Stimulated activated CD8-positive, alpha-beta memory T cell treated with anti-CD3 and anti-CD28 coated beads, Interleukin-4, amount 100 ng/mL, for 4 hours (primary cell): ENCODE measurements at regions not wholly inside any gene's neighbourhood (a gene's known extent, or its start where the extent isn't known, plus 50 kb on each side); places are given as distances from the start of the nearest gene placed in this dataset.
"Not testable (repeated sequence)": the region's sequence is repeated elsewhere in the genome, so short reads cannot be mapped to it uniquely, and the experiment has no call there.

Source experiments
- DNase-seq, 2 donors: peaks; one replicate each; pipeline ENCODE4 v3.0.0-alpha.2; 2020; ENCODE audit warnings: low read depth in 2 of 2, low spot score in 1 of 2

DNA sequence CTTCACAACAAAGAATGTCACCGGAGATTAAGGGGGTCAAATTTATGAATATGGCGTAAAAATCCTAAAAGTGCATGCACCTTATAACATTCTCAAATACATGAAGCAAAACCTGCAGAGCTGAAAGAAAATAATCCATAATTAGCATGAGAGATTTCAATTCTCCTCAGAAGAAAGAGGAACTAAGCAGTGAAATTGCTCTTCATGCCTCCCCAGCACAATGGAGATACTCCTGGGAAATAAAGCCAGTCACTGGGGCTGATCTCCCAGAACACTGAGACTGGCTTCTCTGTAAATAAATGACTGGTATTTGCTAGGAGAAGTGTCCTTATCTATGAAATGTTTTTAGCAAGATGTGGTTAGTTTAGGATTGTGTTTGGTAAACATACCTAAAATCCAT lies 68.1 kb downstream of the GOLGA6L6 start:
- DNase-seq = not testable (repeated sequence)

DNA sequence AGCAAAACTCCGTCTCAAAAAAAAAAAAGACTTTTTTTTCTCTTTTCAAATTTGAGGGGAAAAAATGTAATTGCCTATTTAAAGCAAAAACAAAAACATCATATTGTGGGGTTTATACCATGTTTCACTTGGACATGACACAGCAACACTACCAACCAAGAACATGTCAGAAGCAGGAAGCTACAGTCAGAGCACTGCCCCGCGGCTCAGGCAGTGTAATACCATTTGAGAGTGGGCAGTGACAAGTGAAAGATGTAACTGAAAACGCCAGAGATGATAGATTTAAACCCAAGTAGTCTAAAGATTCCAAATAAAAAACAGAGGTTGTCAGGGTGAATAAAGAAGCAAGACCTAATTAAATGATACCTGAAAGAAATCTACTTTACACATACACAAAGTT lies 68.6 kb downstream of the GOLGA6L6 start:
- not testable (repeated sequence) for DNase-seq

DNA sequence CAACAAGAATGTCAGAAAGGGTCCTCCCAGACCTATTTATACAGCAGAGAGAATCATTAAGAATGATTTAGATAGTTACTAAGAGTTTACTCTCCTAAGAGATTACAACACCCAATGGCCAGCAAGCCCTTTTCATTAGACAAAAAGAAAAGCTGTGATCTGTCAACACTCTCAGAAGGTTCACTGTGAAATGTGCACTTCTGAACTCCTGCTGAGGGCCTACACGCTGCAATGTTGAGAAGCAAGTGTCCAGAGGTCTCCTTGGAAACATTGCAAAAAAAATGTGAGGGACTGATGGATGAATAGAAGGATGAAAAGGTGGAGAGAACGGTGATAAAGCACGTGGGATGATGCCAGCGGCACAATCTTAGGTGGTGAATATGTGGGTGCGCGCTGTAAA lies 70.8 kb downstream of the GOLGA6L6 start:
- DNase-seq = not testable (repeated sequence)

DNA sequence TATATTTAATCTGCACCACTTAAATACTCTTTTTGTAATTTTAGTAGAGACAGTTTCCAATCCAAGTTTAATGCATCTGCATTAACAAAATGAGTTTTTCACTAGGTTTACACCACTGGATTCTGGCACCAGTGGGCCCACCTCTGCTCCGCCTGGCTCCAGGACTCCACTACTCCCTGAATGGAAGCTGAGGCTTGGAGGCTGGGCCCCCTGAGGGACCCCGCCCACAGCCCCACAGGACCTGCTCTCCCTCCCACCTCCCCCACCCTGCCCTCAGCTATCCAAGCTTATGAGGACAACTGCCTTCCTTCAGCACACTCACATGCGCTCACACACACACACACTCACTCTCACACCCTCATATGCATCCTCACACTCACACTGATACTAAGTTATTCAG lies 100.5 kb downstream of the GOLGA6L6 start:
- DNase-seq = not testable (repeated sequence)

DNA sequence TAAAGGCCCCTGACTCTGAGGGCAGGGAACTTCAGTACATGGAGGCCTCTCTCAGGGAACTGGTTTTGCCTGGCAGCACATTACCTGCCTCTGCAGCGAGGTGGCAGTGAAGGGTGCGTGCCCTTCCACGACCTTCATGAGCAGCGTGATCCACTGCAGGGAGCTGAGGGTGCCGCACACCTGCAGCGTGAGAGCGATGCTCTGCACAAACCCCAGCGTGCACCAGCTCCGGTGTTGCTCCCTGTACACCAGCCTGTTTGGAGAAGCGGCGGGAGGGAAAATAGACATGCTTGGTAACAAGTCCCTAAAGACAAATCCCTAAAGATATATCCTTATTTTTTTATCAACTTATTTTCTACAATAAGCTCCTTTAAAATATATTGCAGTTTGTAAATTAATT lies 101.2 kb downstream of the GOLGA6L6 start:
- DNase-seq = not testable (repeated sequence)

DNA sequence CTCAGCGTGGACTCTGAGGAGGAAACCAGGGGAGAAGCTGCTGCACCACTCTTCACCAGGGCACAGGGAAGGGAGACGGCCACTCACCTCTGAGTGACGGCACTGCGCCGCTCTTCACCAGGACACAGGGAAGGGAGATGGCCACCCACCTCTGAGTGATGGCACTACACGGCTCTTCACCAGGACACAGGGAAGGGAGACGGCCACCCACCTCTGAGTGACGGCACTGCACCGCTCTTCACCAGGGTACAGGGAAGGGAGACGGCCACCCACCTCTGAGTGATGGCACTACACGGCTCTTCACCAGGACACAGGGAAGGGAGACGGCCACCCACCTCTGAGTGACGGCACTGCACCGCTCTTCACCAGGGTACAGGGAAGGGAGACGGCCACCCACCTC lies 102.5 kb downstream of the GOLGA6L6 start:
- DNase-seq = not testable (repeated sequence)

DNA sequence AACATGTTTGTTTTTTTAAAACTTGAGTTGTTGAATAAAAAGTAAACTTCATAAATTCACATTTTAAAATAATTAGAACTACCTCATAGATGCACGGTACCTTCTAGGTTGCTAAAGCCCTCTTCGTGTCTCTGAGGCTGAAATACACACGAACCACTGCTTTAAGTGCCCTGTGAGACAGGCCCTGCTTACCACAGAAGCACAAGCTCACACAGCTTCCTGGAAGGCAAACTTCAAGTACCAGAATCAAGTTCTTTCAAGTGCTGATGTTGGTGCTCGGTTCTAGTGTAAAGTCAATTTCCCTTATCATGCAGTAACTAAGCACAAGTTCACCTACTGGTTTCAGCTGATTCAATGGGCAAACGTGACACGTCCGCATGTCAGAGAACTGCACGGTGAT lies 103.3 kb downstream of the GOLGA6L6 start:
- DNase-seq = not testable (repeated sequence)

DNA sequence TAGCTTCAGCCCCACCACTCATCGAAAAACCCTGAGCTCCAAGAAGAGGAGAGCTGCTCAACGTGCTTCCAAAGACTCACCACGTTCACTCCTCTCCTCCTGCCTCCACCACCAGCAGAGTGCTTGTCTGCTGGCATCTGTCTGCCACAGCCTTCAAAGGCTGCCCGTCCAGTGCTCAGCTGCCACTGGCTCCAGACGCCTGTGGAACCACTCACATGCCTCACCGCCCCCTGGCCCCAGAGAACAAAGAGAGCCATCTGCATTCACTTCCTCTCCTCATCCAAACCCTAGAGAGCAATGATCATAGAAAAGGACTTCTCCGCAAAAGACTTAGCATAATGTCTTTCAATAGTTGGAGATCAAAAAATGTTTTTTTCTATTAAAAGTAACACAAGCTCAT lies 108.1 kb downstream of the GOLGA6L6 start:
- DNase-seq = not testable (repeated sequence)

DNA sequence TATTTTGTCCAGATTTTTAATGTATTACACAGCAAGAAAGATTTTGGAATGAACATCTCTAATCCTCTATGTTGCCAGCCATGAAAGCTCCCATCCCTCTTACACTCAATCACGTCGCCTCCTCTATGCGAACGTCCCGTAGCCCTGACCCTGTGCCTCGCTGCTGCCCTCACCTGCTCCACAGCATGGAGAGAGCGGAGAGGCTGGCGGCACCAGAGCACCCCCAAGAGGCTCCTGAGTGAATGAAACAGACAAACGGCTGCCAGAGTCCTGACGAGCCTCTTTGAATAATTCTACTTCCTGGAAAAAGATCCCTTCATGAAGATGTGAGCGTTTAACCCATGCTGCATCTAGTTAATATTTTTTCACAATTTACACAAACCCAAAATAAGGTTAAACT lies 111.1 kb downstream of the GOLGA6L6 start:
- DNase-seq = not testable (repeated sequence)

DNA sequence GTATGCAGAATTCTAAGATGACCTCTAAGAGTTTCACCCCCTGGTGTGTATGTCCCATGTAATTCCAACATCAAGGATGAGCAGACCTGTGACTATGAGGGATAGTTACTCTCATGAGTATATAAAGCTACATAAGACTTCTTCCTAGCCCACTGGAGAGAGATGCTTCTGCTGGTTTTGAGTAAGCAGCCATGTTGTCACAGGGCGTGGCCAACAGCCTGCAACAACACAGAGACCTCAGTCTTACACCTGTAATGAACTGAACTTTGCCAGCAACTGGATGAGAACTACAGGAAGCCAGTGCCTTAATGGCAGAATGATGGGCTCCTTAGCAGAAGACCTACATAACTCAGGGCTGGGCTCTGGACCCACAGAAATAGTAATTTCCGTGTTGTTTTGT lies 120.9 kb downstream of the GOLGA6L6 start:
- DNase-seq = not testable (repeated sequence)

DNA sequence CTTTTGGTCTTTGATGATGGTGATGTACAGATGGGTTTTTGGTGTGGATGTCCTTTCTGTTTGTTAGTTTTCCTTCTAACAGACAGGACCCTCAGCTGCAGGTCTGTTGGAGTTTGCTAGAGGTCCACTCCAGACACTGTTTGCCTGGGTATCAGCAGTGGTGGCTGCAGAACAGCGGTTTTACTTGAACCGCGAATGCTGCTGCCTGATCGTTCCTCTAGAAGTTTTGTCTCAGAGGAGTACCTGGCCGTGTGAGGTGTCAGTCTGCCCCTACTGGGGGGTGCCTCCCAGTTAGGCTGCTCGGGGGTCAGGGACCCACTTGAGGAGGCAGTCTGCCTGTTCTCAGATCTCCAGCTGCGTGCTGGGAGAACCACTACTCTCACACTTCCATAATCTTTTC lies 125.0 kb downstream of the GOLGA6L6 start:
- DNase-seq = not testable (repeated sequence)

DNA sequence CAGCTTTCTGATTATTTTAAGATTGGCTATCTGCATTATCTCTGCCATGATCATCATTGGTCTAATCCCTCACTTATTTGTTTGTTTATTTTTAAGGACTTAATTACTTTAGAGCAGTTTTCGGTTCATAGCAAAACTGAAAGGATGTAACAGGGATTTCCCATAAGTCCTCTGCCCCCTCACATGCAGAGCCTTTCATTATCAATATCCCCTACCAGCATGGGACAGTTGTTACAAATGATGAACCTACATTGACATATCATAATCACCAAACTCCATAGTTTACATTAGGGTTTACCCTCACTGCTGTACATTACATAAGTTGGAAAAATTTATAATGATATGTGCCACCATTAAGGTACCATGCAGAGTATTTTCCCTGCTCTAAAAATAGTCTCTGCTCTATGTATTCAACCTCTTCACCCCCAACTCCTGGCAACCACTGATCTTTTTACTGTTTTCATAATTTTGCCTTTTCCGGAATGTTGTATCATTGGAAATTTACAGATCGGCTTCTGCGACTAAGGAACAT lies 131.9 kb downstream of the GOLGA6L6 start:
- not testable (repeated sequence) for DNase-seq

DNA sequence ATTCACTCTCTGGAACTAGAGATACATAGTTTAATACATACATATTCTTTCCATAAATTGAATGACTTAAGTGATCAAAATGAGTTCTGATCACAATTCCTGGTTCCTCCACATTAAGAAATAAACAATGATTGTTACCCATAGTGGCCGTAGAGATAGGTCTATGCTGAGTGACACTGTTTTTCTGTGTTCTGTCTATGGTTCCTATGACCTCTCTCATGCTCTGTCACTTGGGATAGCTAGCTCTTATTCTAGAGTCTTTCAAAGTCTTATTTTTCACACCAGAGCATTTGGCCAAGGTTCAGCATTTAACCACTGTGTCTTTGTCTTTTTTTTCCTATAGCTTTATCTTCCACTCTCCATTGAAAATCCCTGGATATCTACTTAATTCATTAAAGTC lies 132.4 kb downstream of the GOLGA6L6 start:
- DNase-seq = no peak

DNA sequence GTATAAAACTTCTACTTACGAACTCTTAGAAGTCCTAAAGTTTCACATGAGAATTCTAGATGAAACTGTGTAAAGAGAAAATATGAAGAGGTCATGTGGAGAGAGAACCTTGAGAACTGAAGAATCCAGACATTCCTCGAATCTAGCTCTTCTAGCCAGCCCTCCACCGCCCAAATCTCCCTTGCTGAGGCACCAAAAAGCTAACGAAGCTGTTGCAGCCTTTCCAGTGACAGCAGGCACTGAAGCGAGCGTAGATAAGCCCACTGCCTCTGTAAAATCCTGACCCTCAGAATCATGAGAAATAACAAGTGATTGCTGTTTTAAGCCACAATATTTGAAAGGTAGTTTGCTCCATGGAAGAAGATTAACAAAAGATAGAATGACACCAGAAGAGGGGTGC lies 134.0 kb downstream of the GOLGA6L6 start:
- DNase-seq = no peak

DNA sequence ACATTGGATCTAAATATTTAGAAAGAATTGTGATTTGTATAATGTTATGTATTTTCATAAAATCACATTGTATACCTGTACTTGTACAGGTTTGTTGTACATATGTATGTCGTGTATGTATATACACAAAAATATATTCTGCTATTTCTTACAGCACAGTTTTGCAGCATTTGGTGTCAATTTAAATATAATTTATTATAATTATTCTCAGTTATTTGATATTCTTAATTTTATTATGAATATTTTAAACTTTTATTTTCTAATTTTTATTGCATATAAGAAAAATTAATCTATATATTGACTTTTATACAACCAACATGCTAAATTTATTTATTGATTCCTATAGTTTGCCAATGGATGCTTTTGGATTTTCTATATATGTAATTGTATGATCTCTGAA lies 137.0 kb downstream of the GOLGA6L6 start:
- DNase-seq = not testable (repeated sequence)

DNA sequence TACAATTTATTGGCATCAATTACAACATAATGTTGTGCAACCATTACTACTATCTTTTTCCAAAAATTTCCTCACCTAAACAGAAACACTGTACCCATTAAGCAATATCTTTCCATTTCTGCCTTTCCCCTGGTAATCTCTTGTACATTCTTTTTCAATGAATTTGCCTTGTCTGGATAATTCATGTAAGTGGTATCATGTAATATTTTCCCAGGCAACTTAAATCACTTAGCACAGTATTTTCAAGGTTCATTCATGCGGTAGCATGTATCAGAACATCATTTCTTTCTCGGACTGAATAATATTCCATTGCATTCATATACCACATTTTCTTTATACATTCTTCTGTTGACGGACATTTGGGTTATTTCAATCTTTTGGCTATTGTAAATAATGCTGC lies 139.0 kb downstream of the GOLGA6L6 start:
- not testable (repeated sequence) for DNase-seq

DNA sequence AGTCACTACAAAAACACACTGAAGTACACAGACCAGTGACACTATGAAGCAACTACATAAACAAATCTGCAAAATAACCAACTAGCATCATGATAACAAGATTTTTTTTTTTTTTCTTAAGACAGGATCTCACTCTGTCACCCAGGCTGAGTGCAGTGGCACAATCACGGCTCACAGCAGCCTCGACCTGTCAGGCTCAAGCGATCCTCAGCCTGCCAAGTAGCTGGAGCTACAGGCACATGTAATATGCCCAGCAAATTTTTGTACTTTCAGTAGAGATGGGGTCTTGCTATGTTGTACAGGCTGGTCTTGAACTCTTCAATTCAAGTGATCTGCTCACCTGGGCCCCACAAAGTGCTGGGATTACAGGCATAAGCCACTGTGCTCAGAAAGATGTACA lies 140.5 kb downstream of the GOLGA6L6 start:
- not testable (repeated sequence) for DNase-seq

DNA sequence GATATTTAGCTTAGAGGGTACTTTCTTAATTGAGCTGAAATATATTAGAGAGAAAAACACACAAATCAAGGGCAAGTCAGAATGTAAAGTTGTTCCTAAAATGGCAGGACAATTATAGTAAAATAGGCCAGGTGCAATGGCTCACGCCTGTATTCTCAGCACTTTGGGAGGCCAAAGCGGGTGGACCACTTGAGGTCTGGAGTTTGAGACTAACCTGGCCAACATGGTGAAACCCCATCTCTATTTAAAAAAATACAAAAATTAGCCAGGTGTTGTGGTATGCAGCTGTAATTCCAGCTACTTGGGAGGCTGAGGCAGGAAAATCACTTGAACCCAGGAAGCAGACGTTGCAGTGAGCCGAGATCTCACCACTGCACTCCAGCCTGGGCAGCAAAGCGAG lies 142.9 kb downstream of the GOLGA6L6 start:
- DNase-seq = not testable (repeated sequence)

DNA sequence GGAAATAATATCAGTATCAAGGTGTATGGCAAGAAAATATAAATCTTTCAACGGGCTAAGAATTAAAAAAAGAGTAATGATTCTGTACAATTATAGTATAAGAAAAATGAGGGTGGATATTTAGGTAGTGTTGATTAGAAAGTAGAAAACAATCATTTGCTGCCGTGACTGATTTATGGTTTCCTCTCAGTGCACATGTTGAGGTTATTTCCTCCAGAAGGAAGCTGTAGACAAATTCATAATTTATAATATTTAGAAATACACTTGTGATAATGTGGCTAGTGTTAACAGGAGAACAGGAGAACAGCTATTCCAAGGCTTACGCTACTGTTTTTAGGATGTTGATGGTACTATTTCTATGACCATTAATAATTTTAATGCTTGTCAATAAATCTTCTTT lies 153.4 kb downstream of the GOLGA6L6 start:
- DNase-seq = not testable (repeated sequence)

DNA sequence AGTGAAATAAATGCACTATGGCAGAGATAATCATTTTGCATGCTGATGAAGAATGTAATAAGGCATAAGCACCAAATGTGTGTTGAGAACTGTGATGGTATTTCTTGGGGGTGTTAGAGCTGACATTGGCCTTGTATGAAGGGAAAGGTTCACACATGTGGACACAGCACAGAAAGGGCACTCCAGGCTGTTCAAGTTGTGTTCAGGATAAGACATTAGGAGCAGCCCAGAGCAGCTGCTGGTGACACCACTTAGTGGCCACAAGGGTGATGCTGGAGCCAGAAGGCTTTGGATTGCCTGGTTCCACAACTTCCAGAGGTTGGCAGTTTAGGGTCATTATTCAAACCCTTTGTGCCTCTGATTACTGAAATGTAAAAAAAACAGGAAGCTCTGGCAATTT lies 155.4 kb downstream of the GOLGA6L6 start:
- no peak for DNase-seq

DNA sequence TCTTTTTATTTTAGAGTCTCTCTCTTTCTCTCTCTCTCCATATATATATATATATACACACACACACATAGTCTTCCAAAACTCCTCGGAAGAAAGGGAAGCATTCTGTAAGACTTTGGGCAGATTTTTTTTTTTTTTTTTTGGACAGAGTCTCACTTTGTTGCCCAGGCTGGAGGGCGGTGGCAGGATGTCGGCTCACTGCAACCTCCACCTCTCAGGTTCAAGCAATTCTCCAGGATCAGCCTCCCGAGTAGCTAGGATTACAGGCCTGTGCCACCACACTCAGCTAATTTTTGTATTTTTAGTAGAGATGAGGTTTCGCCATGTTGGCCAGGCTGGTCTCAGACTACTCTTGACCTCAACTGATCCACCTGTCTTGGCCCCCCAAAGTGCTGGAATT lies 161.4 kb downstream of the GOLGA6L6 start:
- not testable (repeated sequence) for DNase-seq

DNA sequence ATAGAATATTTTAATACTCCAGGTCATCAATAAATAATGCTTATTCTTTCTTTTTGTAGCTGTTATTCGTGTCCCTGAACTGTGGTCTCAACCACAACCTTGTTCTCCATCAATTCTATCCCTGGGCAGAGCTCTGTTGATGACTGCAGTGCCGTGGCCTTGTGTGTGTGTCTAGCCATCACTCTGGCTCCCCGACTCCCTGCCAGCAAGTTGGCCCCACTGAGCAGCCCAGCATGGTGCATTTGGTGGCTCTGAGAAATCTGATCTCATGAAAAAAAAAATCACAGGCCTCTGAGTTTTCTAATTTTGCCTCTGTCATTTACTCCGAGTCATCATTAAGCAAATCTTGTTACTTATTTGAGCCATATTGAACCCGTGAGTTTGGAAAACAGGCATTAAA lies 164.7 kb downstream of the GOLGA6L6 start:
- no peak for DNase-seq

DNA sequence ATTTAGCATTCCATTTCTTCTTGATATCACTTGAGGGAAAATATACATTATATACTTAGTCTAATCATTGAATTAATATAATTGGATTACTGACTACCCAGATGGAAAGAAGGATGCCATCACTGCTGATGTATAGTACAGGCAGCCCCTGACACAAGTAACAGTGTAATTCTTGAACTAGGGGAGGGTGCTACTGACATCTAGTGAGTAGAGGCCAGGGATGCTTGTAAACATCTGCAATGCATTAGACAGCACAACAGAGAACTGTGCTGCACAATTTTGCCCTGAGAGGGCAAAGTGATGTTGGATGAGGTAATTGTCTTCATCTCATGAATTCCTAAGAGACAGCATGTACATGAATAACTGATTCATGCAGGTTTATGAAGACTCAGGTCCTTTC lies 169.2 kb downstream of the GOLGA6L6 start:
- DNase-seq = not testable (repeated sequence)

DNA sequence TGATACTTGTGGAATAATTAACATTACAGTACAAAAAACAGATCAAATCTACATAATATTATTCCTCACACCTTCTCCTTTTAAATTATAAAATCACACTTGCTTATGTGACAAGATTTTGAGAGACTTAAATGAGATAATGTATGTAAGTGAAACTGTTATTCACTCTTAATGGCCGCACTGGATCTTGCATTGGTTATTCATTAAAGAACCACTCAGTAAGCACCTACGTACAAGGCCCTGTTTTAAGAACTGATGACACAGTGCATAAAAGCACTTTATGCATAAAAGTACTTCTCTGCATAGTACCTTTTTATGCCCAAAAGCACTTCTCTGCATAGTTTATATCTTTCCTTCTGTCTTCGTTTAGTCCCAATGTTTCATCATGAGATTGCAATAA lies 172.1 kb downstream of the GOLGA6L6 start:
- no peak for DNase-seq
